ENCODE measurements at regions not wholly inside any gene's neighbourhood (a gene's known extent, or its start where the extent isn't known, plus 50 kb on each side); places are given as distances from the start of the nearest gene placed in this dataset.

- no peak for TF ChIP-seq POLR2A (IDR thresholded peaks at IDR 0.05; ENCODE audit: low read depth, low read length)
- TF ChIP-seq POLR2AphosphoS5 (IDR thresholded peaks at IDR 0.05; ENCODE audit: low read depth, low read length): no peak
Observed at GRCh38 chr7:119288416-119288815, 984.6 kb upstream of the KCND2 start.

Data from GM12892 (cell line).